ENCODE measurements at regions not wholly inside any gene's neighbourhood (a gene's known extent, or its start where the extent isn't known, plus 50 kb on each side); places are given as distances from the start of the nearest gene placed in this dataset.
"Not testable (repeated sequence)": the region's sequence is repeated elsewhere in the genome, so short reads cannot be mapped to it uniquely, and the experiment has no call there.

DNA sequence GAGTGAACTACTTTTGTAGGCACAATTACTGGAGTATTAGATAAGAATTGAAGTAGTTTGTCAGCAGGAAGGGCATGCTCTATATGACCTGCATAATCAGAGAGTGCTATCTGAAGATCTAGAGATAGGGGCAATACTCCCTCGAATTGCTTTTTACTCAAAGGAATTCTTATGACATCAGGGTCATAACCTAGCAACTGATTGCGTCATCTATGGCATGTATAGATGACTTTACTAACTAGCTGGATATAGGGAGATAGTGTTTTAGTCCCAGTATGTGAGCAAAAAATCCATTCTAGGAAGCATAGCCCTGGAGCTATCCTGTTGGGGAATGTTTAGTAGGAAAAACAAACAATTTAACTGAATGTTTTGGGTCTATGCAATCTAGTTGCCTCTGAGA, 109.5 kb upstream of the ZNF267 start:
- DNase-seq: no peak

DNA sequence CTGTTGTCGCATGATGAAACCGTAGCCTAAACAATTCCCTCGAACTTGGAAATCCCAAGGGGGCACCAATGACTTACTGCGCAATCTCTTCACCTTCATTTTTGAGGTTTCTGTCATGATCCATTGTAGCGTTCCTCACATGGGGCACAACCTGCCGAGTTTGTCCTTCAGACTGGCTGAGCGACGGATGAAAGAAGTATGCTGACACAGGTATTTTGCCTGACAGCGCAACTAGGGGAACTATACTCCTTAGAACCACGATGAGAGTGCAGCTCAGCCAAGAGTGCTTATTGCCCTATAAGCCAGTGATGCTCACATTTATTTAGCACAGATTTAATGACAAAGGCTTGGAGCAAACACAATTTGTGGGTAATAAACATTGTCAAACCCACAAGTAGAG, 106.3 kb upstream of the ZNF267 start:
- DNase-seq: no peak

DNA sequence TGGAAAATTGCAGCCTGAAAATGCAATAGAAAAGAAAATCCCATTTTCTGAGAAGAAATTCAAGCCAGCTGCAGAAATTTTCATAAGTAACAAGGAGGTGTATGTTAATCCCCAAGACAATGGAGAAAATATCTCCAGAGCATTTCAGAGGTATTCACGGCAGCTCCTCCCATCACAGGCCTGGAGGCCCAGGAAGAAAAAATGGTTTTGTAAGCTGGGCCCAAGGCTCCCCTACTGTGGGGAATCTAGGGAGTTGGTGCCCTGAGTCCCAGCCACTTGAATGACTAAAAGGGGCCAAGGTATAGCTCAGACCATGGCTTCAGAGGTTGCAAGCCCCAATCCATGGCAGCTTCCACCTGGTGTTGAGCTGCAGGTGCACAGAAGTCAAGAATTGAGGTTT, 93.3 kb upstream of the ZNF267 start:
- DNase-seq: no peak

DNA sequence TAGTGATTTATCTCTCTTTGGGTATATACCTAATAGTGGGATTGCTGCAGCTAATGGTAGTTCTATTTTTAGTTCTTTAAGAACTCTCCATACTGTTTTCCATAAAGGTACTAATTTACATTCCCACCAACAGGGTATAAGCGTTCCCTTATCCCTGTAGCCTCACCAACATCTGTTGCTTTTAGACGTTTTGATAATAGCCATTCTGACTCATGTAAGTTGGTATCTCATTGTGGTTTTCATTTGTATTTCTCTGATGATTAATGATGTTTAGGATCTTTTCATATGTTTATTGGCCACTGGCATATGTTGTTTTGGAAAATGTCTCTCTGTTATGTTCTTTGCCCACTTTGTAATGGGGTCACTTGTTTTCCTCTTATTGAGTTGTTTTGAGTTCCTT, 88.5 kb upstream of the ZNF267 start:
- DNase-seq: no peak

DNA sequence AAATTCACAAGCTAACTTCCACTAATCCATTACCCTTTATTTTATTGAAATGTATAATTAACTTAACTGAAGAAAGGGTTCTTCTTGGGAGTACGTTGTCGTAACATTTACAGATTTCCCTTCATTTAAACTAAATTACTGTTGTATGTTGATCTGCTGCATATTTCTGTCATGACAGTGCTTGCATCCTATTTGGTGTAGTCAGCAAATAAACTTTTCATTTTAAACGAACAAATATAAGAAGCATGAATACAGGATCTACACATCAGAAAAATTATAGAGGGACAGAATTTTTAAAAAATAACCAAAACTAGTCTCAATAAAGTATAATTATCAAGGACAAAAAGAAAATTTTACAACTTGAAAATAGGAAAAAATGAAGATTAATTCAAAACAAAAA, 66.5 kb upstream of the ZNF267 start:
- DNase-seq: no peak

DNA sequence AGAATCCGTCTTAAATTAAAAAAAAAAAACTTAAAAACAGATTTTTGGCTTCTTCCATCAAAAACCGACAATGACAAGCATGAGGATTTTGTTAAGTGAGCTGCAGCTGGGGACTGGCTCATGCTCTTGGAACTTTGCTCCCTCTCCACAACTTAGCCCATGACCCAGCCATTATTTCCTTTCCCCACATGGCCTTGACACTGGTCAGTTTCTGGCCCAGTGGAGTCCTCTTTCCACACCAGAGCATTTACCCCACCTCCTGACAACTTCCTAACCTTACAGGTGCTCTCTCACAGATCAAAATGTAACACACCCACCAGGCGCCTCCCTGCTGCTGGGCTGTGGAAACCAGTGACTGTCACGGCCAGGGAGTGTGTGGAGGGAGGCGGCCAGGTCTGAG, 62.7 kb upstream of the ZNF267 start:
- no peak for DNase-seq

DNA sequence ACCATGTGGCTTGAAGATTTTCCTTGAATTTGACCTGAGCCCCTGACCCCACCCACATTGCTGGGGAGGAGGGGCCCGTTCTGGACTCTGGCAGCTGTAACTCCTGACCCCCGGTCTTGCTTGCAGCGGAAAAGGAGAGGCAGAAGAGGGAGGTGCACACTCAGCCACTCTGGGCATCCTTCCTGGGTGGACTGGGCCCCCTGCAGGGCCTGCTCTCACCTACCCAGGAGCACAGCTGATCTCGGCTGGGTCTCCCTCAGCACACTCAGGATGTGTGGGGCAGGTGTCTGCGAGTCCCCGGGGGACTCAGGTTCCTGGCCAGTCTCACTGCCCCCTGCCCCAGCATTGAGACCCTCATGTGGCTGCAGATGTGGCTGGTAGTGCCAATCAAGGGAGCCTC, 57.5 kb upstream of the ZNF267 start:
- not testable (repeated sequence) for DNase-seq

DNA sequence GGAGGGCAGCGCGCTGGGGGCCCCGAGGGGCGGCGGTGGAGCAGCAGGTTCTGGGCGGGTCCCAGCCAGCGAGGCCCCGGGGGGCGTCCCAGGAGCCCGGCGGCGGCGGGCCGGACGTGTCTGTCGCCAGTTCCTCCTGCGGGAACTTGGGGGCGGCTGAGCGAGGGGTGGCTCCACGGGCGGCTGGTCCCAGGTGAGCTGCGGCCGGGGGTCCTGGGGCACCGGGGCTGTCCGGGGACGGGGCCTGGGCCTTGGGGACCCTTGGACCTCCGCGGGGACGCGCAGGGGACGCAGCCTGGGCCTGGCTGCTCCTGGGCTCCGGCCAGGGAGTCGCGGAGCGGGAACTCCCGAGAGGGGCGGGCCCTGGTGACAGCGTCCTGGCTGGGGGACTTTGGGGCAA, 54.2 kb upstream of the ZNF267 start:
- DNase-seq: no peak

DNA sequence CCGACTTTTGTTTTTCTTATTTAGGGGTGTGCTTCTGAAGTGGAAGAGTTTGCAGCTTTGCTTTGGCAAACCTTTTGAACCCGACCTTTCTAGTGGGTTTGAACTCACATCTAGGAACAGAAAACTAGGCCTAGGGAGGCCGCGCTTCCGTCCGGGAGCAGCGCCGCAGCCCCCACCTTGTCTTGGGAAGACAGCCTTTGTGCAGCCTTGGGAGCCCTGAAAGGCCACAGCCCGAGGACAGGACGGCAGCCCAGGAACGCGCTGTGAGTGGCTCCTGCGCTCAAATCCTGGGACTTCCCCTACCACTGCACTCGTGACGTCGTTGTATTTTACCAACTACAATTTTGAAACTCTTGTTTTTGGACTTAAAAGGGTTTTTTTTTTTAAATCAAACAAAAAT, 53.7 kb upstream of the ZNF267 start:
- no peak for DNase-seq

Data from activated CD4-positive, alpha-beta T cell treated with anti-CD3 and anti-CD28 coated beads for 1 hour (primary cell).